ENCODE measurements at regions not wholly inside any gene's neighbourhood (a gene's known extent, or its start where the extent isn't known, plus 50 kb on each side); places are given as distances from the start of the nearest gene placed in this dataset.
A peak's percentile ranks its signal among the peaks of the same experiment; 100 is the strongest.

DNA sequence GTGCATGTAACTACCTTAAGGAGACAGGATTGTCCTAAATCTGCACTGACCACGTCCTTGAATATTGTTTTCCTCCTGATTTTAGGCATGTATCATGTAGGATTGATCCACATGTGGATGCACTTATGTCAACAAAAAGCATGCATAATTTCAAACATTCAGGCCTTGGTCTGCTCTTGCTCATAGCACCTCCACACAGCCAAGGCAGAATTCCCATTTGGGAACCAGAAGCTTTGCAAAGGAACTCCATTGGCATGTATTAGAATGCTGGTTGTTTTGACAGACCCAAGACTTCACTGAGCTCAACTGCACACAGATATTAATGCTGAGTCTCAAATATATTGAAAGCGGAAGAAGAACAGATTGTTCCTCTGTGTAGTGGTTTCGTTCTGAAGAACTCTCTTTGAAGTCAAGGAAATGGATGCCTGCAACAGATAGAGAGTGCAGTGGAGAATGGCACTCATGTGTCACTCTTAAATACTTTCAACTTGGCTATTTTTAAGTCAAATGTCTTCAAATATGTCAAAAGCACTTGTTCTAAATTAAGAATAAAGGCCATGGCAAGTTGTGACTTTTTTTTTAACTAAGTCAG is 387.6 kb downstream of the LTN1 start:
- in situ Hi-C loops (cut with MboI; ENCODE audit: low sequenced_read_pairs, unreplicated experiment), result no loop called here
- TF ChIP-seq, protein P1, sequence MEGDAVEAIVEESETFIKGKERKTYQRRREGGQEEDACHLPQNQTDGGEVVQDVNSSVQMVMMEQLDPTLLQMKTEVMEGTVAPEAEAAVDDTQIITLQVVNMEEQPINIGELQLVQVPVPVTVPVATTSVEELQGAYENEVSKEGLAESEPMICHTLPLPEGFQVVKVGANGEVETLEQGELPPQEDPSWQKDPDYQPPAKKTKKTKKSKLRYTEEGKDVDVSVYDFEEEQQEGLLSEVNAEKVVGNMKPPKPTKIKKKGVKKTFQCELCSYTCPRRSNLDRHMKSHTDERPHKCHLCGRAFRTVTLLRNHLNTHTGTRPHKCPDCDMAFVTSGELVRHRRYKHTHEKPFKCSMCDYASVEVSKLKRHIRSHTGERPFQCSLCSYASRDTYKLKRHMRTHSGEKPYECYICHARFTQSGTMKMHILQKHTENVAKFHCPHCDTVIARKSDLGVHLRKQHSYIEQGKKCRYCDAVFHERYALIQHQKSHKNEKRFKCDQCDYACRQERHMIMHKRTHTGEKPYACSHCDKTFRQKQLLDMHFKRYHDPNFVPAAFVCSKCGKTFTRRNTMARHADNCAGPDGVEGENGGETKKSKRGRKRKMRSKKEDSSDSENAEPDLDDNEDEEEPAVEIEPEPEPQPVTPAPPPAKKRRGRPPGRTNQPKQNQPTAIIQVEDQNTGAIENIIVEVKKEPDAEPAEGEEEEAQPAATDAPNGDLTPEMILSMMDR (IDR thresholded peaks at IDR 0.05; ENCODE audit: borderline replicate concordance, control extremely low read depth, extremely low read depth, insufficient read depth, missing control alignments), result no peak
- DNase-seq (ENCODE audit: low spot score), result peak; percentile 6

DNA sequence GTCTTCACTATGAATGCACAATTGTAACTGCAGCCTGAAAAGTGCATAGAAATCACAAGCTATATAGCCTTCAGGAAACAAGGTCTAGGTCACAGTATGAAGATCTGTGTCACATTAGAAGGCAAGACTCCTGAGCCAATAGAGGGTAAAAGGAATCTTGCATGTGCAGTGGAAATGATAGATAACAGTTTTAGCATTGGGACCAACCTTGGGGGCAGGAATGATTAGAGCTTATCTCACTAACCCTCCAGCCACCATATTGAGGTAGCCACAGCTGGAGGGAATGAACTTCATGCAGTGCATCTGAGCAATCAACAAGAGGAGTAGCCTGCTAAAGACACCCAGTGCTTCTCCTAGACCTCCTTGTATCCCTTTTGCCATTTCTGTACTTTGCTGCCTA is 390.1 kb downstream of the LTN1 start:
- DNase-seq (ENCODE audit: low spot score), result no peak
- TF ChIP-seq, protein P1 (IDR thresholded peaks at IDR 0.05; ENCODE audit: borderline replicate concordance, control extremely low read depth, extremely low read depth, insufficient read depth, missing control alignments), result no peak
- in situ Hi-C loops (cut with MboI; ENCODE audit: low sequenced_read_pairs, unreplicated experiment), result no loop called here

DNA sequence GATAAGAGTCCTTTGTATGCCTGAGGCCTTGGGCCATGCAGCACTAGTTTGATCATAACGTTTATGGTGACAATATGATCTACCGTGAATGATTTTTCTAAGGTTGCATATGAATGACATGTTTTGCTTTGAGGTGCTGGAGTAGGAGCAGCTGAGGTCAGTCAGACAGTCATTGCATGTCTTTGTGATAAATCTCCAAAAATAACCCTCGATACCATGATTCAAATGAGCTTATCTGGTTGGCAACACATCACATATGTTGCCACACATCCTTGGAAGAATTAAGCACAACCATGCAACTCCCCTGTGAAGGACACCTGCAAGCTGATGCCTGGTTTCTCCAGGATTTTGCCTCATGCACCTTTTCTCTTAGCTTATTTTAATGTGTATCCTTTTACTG is 394.5 kb downstream of the LTN1 start:
- DNase-seq (ENCODE audit: low spot score), result no peak
- TF ChIP-seq, protein P1 (IDR thresholded peaks at IDR 0.05; ENCODE audit: borderline replicate concordance, control extremely low read depth, extremely low read depth, insufficient read depth, missing control alignments), result no peak
- in situ Hi-C loops (cut with MboI; ENCODE audit: low sequenced_read_pairs, unreplicated experiment), result no loop called here

DNA sequence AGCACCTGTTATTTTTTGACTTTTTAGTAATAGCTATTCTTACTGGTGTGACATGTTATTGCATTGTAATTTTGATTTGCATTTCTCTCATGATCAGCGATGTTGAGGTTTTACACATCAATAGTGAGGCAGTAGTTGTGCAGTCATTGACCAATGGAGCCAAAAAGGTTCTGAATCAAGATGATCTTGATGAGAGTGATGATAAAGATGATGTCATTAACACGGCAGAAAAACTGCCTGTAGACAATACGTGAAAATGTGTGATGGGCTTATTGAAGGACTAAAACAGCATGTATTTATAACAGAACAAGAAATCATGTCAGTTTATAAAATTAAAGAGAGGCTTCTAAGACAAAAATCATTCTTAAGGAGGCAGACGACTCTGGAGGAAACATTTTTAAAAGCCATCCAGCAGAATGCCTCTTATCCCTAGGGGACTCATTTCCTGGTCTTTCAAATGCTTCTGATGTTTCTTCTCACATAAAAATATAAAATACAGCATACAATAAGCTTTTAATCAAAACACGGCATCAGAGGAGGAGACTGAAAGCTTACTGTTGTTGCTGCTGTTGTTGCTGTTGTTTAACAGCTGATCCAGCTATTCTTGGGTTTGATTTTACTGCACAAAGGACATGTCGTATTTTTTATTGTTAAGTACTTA is 400.3 kb downstream of the LTN1 start:
- in situ Hi-C loops (cut with MboI; ENCODE audit: low sequenced_read_pairs, unreplicated experiment), result no loop called here
- DNase-seq (ENCODE audit: low spot score), result no peak
- TF ChIP-seq, protein P1 (IDR thresholded peaks at IDR 0.05; ENCODE audit: borderline replicate concordance, control extremely low read depth, extremely low read depth, insufficient read depth, missing control alignments), result no peak

DNA sequence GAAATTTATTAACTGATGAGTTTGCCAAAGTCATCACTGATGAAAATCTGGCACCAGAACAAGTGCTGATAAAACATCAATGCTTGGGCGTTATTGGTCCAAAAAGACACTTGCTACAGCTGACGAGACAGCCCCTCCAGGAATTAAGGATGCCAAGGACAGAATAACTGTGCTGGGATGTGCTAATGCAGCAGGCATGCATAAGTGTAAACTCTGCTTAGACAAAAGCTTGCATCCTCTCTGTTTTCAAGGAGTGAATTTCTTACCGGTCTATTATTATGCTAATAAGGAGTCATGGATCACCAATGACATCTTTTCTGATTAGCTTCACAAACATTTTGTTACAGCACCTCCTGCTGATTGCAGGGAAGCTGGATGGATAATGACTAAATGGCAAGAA is 402.0 kb downstream of the LTN1 start:
- in situ Hi-C loops (cut with MboI; ENCODE audit: low sequenced_read_pairs, unreplicated experiment), result no loop called here

DNA sequence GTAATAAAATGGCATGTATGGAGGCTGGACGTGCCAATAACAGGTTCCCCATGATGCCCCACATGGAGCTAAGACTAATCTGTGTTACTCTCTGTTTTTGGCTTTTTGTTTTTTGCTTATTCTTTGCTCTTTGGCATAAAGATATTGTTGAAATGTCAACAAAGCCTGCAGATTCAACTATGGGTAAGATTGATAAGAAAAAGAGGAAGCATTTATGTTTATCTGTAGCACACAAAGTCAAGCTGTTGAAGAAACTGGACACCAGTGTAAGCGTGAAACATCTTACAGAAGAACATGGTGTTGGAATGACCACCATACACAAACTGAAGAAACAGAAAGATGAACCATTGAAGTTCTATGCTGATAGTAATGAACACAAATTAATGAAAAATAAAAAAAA is 402.7 kb downstream of the LTN1 start:
- in situ Hi-C loops (cut with MboI; ENCODE audit: low sequenced_read_pairs, unreplicated experiment), result no loop called here

More for the DNA sequence above, 402.0 kb downstream of the LTN1 start:
- DNase-seq (ENCODE audit: low spot score), result no peak
- TF ChIP-seq, protein P1 (IDR thresholded peaks at IDR 0.05; ENCODE audit: borderline replicate concordance, control extremely low read depth, extremely low read depth, insufficient read depth, missing control alignments), result no peak

More for the DNA sequence above, 402.7 kb downstream of the LTN1 start:
- DNase-seq (ENCODE audit: low spot score), result no peak
- TF ChIP-seq, protein P1 (IDR thresholded peaks at IDR 0.05; ENCODE audit: borderline replicate concordance, control extremely low read depth, extremely low read depth, insufficient read depth, missing control alignments), result no peak
